ENCODE measurements at regions not wholly inside any gene's neighbourhood (a gene's known extent, or its start where the extent isn't known, plus 50 kb on each side); places are given as distances from the start of the nearest gene placed in this dataset.

DNA sequence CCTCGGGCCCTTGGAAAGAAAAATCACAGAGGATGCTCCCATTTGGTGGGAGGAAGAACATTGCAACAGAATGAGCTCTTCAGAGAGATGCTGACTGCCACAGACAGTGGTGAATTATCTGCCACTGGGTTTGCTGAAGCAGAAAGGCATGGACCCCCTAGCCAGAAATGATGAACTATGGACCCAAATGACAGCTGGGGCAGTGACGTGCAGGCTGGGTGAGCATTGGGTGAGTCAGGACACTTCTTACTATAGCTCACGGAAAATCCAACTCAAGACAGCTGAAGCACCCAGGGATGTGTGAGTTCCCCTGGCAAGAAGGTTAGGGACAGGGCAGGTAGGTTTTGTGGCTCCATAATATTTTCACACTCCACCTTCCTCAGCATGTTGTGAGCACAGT, 993.2 kb downstream of the BCL11B start:
- TF ChIP-seq, protein P1, sequence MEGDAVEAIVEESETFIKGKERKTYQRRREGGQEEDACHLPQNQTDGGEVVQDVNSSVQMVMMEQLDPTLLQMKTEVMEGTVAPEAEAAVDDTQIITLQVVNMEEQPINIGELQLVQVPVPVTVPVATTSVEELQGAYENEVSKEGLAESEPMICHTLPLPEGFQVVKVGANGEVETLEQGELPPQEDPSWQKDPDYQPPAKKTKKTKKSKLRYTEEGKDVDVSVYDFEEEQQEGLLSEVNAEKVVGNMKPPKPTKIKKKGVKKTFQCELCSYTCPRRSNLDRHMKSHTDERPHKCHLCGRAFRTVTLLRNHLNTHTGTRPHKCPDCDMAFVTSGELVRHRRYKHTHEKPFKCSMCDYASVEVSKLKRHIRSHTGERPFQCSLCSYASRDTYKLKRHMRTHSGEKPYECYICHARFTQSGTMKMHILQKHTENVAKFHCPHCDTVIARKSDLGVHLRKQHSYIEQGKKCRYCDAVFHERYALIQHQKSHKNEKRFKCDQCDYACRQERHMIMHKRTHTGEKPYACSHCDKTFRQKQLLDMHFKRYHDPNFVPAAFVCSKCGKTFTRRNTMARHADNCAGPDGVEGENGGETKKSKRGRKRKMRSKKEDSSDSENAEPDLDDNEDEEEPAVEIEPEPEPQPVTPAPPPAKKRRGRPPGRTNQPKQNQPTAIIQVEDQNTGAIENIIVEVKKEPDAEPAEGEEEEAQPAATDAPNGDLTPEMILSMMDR (conservative IDR thresholded peaks at IDR 0.05), result no peak
- TF ChIP-seq ZFX (IDR thresholded peaks at IDR 0.05), result no peak
